Kidney (tissue), 13 donors: ENCODE measurements at regions not wholly inside any gene's neighbourhood (a gene's known extent, or its start where the extent isn't known, plus 50 kb on each side); places are given as distances from the start of the nearest gene placed in this dataset.

Source experiments
- DNase-seq, 5 donors: peaks; one replicate each; pipeline ENCODE4 v3.0.0-alpha.2; 2013 to 2020
- FAIRE-seq: peaks from 2 replicates; lab custom pipeline; 2012; peaks lifted over from hg19 to GRCh38; lab: Jason Lieb, UNC
- H3K27ac ChIP-seq, 2 donors: one replicate each; pipeline ENCODE4 v1.7.0; 2013; ENCODE audit warnings: low read depth in 2 of 2, low read length in 2 of 2, inconsistent platforms in 1 of 2
- H3K27me3 ChIP-seq: one replicate; pipeline ENCODE4 v1.7.1; 2013; ENCODE audit warnings: low read length, inconsistent platforms; ENCODE audit not compliant: control insufficient read depth, insufficient read depth
- H3K36me3 ChIP-seq, 3 donors: one replicate each; pipeline versions ENCODE4 v1.7.0 to v1.7.1; 2013; ENCODE audit warnings: low read length in 3 of 3, control low read depth in 1 of 3, inconsistent platforms in 1 of 3; ENCODE audit not compliant: insufficient read depth in 3 of 3, control insufficient read depth in 2 of 3
- H3K4me1 ChIP-seq, 3 donors: one replicate each; pipeline versions ENCODE4 v1.7.0 to v1.7.1; 2013; ENCODE audit warnings: low read length in 3 of 3, inconsistent platforms in 1 of 3, low read depth in 1 of 3; ENCODE audit not compliant: control insufficient read depth in 2 of 3, insufficient read depth in 2 of 3
- H3K4me3 ChIP-seq, 3 donors: one replicate each; pipeline versions ENCODE4 v1.7.0 to v1.8.1; 2013; ENCODE audit warnings: low read length in 3 of 3, control low read depth in 1 of 3, inconsistent platforms in 1 of 3
- H3K9ac ChIP-seq, 3 donors: one replicate each; pipeline versions ENCODE4 v1.7.0 to v1.7.1; 2013; ENCODE audit warnings: low read length in 3 of 3, control low read depth in 1 of 3, inconsistent platforms in 1 of 3
- H3K9me3 ChIP-seq, 3 donors: one replicate each; pipeline versions ENCODE4 v1.7.0 to v1.7.1; 2013; ENCODE audit warnings: low read length in 3 of 3, control low read depth in 1 of 3, inconsistent platforms in 1 of 3; ENCODE audit not compliant: control insufficient read depth in 2 of 3, insufficient read depth in 1 of 3
- intact Hi-C: fragments of 100-400 bp; cut with DNase I; formaldehyde crosslinking; loops from one replicate; pipeline ENCODE4 v1.11.1; 2022
- TF ChIP-seq, protein P1 (sequence below): IDR thresholded peaks from 3 replicates; pipeline ENCODE4 v1.5.1; 2012; ENCODE audit warnings: mild to moderate bottlenecking, moderate library complexity, borderline replicate concordance; ENCODE audit not compliant: insufficient read depth; ENCODE audit errors: extremely low read depth
- donor health status: control.
- donor health status: control.
- donor health status: control.
- donor health status: control.
- donor health status: control.
- donor health status: DM: yes; HTN: yes; CAD: no.
- donor health status: Normal renal cell carcinoma (clear cell type).

DNA sequence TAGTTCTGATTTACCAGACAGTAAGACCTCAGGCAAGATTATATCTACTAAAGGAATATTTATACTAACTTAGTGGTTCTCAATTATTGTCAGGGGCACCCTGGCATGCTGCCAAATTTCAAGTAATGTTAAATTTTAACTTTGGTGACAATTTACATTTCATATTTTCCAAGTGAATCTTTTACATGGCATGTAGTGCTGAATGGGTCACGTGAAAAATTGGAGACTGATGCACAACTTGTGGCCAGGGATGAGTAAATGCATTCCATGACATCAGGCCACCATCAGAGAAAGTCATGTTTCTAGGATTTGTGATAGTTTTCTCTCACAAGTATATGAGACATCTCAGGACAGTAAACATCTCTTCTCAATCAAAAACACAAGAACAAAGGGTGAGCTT, 202.6 kb upstream of the SOX21 start:
- no peak for DNase-seq
- H3K4me3 ChIP-seq: no peak overlapping the region
- FAIRE-seq: no peak
- H3K27me3 ChIP-seq: no peaks in the 10 kb centered on the region
- TF ChIP-seq, protein P1, sequence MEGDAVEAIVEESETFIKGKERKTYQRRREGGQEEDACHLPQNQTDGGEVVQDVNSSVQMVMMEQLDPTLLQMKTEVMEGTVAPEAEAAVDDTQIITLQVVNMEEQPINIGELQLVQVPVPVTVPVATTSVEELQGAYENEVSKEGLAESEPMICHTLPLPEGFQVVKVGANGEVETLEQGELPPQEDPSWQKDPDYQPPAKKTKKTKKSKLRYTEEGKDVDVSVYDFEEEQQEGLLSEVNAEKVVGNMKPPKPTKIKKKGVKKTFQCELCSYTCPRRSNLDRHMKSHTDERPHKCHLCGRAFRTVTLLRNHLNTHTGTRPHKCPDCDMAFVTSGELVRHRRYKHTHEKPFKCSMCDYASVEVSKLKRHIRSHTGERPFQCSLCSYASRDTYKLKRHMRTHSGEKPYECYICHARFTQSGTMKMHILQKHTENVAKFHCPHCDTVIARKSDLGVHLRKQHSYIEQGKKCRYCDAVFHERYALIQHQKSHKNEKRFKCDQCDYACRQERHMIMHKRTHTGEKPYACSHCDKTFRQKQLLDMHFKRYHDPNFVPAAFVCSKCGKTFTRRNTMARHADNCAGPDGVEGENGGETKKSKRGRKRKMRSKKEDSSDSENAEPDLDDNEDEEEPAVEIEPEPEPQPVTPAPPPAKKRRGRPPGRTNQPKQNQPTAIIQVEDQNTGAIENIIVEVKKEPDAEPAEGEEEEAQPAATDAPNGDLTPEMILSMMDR: no peak
- no peaks in the 10 kb centered on the region for H3K4me1 ChIP-seq
- H3K9ac ChIP-seq: no peak overlapping the region
- intact Hi-C loops: no loop called here
- H3K9me3 ChIP-seq: no peaks in the 10 kb centered on the region
- H3K27ac ChIP-seq: no peak overlapping the region
- H3K36me3 ChIP-seq: no peaks in the 10 kb centered on the region

DNA sequence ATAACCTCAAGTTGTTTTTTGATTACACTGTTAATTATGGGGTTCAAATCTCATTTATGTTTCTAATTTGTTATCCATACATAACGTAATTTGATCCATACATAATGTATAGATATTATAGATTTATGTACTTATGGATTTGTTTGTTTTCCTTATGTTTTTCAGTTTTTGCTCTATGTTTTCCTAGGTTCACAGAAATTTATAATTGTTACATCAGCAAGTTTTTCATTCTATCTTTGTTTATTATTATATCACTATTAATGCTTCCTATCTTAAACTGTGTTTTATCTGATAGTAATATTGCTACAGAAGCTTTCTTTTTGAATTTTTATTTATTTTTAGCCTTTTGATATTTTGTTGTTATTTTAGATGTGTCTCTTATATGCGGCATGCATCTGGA, 194.3 kb upstream of the SOX21 start:
- Histone ChIP-seq H3K9ac (no peak overlapping the region), H3K27me3 (no peaks in the 10 kb centered on the region), H3K36me3 (no peaks in the 10 kb centered on the region), H3K9me3 (no peaks in the 10 kb centered on the region), H3K4me3 (no peak overlapping the region), H3K27ac (no peak overlapping the region), H3K4me1 (no peaks in the 10 kb centered on the region)
- DNase-seq: no peak
- intact Hi-C loops: no loop called here
- TF ChIP-seq, protein P1: no peak
- peak; percentile 17 for FAIRE-seq

DNA sequence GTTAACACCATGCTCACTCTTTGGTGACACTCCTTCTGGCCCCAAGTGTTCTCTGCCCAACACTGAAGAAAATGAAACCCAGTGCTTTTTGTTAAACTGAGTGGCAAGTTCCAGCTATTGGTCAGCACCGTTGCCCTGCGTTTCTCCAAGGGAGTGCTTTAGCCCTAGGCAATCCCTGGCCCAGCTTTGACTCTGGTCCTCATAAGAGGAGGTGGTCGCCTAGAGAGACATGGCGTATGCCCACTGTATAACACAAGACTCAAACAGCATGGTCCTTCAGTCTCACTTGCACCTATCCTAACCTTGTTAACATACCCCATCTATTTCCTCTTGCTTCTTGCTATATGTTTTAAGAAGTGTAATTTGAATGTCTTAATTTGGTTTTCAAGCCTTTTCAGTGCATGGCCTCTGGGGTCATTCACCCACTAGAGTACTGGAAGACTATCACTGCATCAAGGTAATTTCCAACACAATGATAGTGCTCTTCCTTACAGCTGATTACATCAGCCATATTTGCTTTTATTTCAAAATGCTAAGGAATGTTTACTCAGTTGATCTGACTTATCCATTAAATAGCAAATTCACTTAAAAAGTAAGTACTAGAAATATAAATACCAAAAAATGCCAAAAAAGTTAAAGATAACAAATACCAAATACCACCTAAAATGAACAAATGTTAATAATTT, 190.5 kb upstream of the SOX21 start:
- H3K9ac ChIP-seq: no peak overlapping the region
- H3K27ac ChIP-seq: no peak overlapping the region
- no peaks in the 10 kb centered on the region for H3K36me3 ChIP-seq
- no peaks in the 10 kb centered on the region for H3K27me3 ChIP-seq
- intact Hi-C loops: no loop called here
- H3K4me1 ChIP-seq: no peaks in the 10 kb centered on the region
- TF ChIP-seq, protein P1: no peak
- H3K9me3 ChIP-seq: no peaks in the 10 kb centered on the region
- H3K4me3 ChIP-seq: no peak overlapping the region
- FAIRE-seq (no peak), DNase-seq (no peak)

DNA sequence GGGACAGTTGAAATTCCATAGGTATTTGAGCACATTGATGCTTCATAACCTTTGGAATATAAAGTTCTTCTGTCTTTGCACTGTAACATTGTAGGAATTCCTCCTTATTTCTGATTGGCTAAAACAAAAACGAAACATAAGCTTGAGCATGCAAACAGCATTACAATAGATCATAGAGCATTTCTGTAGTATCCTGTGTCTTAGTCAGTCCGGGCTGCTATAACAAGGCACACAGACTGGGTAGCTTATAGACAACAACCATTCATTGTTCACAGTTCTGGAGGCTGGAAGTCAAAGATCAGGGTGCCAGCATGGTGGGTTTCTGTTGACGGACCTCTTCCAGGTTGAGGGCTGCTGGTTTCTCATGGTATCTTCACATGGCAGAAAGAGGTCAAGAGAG, 188.7 kb upstream of the SOX21 start:
- TF ChIP-seq, protein P1: no peak
- Histone ChIP-seq H3K4me3 (no peak overlapping the region), H3K36me3 (no peaks in the 10 kb centered on the region), H3K9me3 (no peaks in the 10 kb centered on the region), H3K9ac (no peak overlapping the region), H3K27ac (no peak overlapping the region), H3K27me3 (no peaks in the 10 kb centered on the region), H3K4me1 (no peaks in the 10 kb centered on the region)
- FAIRE-seq (no peak), DNase-seq (no peak)
- intact Hi-C loops: no loop called here
